Amniotic epithelial cell (primary cell): ENCODE measurements at regions not wholly inside any gene's neighbourhood (a gene's known extent, or its start where the extent isn't known, plus 50 kb on each side); places are given as distances from the start of the nearest gene placed in this dataset.
"Not testable (repeated sequence)": the region's sequence is repeated elsewhere in the genome, so short reads cannot be mapped to it uniquely, and the experiment has no call there.

Experiments
- DNase-seq: peaks from one replicate; pipeline ENCODE4 v3.0.0-alpha.2; 2010; ENCODE audit warnings: low read depth

- no peak for DNase-seq
These were observed 273.1 kb upstream of the SLC14A2 start for GRCh38 chr18:45342166-45342565.

- DNase-seq, result no peak
These were observed 272.6 kb upstream of the SLC14A2 start for GRCh38 chr18:45342653-45343052.

- DNase-seq, result no peak
These were observed 271.9 kb upstream of the SLC14A2 start for GRCh38 chr18:45343365-45343764.

DNA sequence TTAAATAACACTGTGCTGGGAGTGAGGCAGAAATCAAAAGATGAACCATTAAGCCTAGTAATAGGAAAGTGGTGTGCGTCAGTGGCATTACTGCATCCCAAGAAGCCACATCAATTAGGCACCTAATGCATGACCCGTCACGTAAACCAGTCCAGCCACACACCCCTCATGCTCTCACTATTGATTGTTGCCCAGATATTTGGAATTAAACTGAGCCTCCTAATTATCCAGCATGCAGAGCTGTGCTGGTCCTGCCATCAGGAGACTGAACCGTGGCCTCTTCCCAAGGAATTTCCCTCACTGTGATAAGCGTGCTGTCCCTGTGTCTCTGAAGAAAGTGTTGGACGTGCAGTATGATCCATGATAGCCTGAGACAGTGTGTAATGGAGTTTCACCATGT, 270.6 kb upstream of the SLC14A2 start:
- DNase-seq, result not testable (repeated sequence)

- DNase-seq, result no peak
These were observed 266.3 kb upstream of the SLC14A2 start for GRCh38 chr18:45349019-45349418.

DNA sequence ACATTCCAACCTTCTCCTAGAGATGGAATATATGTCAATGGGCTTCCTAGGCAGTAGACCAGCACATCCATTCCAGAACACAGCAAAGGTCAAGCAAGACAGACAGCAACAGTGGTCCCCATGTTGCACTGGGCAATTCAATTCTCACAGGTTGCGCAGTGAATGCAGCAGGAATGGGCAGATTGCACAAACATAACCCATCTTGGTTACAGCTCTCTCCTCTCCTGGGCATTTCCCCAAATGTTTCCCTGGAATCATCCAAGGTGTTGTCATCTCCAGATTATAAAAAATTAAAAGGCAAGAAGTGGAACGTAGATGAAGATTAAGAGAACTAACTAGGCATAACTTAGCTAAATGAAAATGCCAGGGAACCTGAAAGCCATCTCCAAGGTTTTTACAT, 265.8 kb upstream of the SLC14A2 start:
- DNase-seq, result no peak

DNA sequence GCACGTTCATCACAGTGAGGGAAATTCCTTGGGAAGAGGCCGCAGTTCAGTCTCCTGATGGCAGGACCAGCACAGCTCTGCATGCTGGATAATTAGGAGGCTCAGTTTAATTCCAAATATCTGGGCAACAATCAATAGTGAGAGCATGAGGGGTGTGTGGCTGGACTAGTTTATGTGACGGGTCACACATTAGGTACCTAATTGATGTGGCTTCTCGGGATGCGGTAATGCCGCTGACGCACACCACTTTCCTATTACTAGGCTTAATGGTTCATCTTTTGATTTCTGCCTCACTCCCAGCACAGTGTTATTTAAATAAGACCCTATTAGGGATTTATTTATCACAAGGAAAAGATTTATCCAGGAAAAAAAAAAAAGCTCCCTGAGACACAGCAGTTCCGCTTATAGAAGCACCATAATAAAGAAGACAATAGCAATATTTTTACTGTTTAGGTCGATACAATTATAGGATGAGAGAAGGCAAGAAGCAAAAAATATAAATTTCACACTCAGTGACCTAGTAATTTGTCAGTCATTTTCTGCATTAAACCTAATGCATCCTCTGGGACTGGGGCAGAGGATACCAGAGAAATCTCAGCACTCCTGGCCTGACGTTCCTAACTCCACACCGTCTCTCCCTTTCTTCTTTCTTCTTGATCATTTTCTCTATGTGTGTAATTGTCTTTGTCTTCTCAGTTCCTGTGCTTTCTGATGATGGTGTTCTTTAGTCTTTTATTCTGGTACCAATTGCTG, 264.7 kb upstream of the SLC14A2 start:
- DNase-seq, result no peak

GRCh38 chr18:45352874-45353273, 262.4 kb upstream of the SLC14A2 start:
- no peak for DNase-seq

- DNase-seq, result no peak
These were observed 261.7 kb upstream of the SLC14A2 start for GRCh38 chr18:45353530-45353929.

GRCh38 chr18:45355944-45356520, 259.2 kb upstream of the SLC14A2 start:
- no peak for DNase-seq

DNA sequence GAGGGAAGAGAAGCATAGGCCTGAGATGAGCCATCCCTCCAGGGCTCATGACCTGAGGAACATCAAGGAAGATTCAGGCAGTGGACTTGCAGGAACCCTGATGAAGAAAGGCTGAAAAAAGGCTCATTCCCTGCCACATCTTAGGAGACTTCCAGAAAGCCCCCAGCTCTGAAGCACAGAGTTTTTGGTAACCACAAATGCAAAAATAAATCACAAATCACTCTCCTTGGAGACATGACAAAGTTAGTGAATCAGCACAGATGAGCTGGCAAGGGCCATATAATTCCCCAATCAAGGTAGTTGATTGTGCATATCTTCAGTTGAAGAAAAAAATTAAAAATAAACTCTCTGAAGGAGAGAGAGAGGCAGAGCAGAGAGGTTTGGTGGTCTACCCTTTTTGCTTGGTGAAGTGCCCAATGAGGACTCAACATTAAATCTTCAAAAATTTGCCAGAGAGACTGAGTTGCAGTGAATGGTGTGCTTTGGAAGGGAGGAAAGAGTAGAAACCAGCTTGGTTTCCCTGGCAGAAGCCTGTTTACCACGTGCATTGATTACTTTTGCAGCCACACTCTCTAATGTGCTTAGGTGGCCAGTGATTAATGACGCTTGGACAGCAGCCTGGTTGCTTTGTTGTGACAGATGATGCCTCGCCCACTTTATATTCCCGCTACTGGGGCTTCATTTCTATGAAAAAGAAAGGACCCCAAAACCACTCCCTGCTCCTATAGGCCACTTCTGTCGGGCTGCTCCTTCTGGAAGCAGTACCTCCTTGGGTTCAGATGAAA, 257.4 kb upstream of the SLC14A2 start:
- DNase-seq, result no peak

GRCh38 chr18:45359275-45360009, 255.8 kb upstream of the SLC14A2 start:
- no peak for DNase-seq

GRCh38 chr18:45361125-45361851, 254.0 kb upstream of the SLC14A2 start:
- DNase-seq, result no peak

- DNase-seq, result no peak
These were observed 252.1 kb upstream of the SLC14A2 start for GRCh38 chr18:45363196-45363595.

GRCh38 chr18:45365835-45366234, 249.4 kb upstream of the SLC14A2 start:
- no peak for DNase-seq

- peak; percentile 5 for DNase-seq
These were observed 244.8 kb upstream of the SLC14A2 start for GRCh38 chr18:45370255-45371010.

DNA sequence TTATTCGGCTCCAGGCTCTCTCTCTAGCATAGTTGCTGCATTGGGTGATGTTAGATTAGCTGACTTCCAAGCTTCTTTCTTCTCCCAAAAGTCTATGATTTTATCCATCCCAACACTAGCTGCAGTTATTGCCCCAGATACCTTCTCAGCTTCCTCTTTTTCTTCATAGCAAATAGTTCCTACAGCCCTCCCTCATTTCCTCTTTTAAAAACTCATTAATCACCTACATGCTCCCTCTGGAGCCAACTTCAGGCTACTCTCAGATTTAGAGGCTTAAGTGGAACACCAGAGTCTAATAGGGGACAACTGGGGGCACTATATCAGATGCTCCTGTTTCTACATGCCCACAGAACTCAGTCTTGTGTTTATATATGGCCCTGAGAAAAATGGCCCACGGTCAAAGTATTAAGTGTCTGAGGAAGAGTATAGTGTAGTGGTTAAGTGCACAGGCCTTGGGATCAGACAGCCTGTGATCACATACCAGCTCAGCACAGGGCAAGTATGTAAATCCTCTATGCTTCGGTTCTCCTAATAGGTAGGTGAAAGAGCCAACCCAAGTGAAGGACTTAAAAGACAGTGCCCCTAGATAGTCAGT, 241.9 kb upstream of the SLC14A2 start:
- DNase-seq, result no peak

DNA sequence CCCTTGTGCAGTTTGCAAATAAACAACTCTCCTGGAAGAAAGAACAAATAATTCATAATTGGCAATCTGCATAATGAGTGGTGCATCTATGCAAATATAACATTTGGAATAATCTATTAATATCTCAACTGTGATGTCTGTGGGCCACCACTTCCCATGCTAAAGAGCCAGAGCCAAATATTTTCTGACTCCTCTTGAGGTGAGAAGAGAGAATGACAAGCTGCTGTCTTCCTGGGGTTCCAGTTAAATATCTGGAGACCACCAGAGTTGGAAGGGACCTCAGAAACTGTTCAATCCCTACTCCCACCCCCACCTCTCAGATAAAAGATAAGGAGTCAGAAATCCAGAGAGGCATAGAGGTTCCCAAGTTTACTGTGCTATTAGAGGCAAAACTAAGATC, 241.0 kb upstream of the SLC14A2 start:
- DNase-seq, result no peak

DNA sequence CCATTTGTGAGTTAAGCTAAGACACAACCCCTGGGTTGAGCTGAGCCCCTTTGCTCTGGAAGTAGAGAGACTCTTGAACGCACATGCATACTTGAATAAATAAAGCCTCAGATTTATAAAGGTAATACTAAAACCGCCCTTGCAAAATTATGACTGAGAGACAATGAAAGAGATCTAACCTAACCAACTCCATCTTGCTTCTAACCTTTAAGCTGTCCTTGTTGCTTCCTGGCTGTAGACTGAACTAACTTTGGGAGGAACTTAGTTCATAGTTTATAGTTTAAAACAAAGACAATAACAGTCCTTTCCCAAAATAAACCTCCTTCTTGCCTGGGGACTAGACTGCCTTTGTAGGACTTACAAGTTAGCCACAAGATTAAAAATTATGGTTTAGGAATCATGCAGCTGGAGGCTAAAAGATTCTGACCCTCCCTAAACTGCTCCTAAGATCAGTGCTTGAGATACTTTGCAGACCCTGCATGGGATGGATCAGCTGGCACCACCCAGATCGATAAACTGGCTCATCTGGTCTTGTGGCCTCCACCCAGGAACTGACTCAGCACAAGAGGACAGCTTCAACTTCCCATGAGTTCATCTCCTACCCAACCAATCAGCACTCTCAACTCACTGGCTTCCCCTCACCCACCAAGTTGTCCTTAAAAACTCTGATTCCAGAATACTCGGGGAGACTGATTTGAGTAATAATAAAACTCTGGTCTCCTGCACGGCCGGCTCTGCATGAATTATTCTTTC, 240.2 kb upstream of the SLC14A2 start:
- DNase-seq, result no peak

DNA sequence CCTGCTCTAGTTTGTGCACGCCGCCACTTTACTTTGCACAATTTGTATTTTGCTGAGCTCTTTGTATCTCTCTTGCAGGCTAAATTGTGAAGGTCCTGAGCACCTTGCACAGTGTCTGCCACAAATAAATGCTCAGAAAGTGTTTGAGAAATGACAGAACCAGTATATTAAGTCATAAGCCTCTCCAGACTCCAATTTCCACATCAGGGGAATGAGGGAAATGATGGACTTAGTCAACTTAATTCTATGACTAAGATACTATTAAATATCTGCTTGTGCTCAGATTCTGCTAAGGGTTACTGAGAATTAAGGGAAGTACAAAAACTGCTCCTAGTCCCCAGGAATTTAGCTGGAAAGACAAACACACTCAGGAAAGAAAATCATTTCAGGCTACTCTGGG, 239.1 kb upstream of the SLC14A2 start:
- no peak for DNase-seq
